B cell (primary cell): ENCODE measurements at regions not wholly inside any gene's neighbourhood (a gene's known extent, or its start where the extent isn't known, plus 50 kb on each side); places are given as distances from the start of the nearest gene placed in this dataset.

Source experiments
- ATAC-seq: fragments of 200-7000 bp; cut with Tn5 transposase; one replicate; pipeline ENCODE4 v1.10.0; 2021; ENCODE audit warnings: low read depth, mild to moderate bottlenecking, moderate number of reproducible peaks, moderate library complexity
- CTCF ChIA-PET: fragments of 350-600 bp; sonication (Branson Sonifier 250); formaldehyde crosslinking; loops from one replicate; lab custom pipeline; 2021; ENCODE audit warnings: antibody characterized with exemption, inconsistent platforms; lab: Charles Lee
- POLR2A ChIA-PET: fragments of 350-600 bp; sonication (Branson Sonifier 250); formaldehyde crosslinking; loops from one replicate; lab custom pipeline; 2021; ENCODE audit warnings: antibody characterized with exemption; lab: Charles Lee
- DNase-seq: peaks from one replicate; pipeline ENCODE4 v3.0.0; 2013
- H2AFZ ChIP-seq: 2 replicates; pipeline ENCODE4 v1.6.1; 2012; ENCODE audit warnings: mild to moderate bottlenecking, low read depth, low read length; ENCODE audit not compliant: insufficient read depth, poor library complexity, severe bottlenecking
- H3K27ac ChIP-seq, 2 donors: 1 replicate in 1 of 2; 2 replicates in 1 of 2; pipeline ENCODE4 v1.5.1; 2012 to 2013; ENCODE audit warnings: low read length in 2 of 2, mild to moderate bottlenecking in 2 of 2, moderate library complexity in 1 of 2
- H3K27me3 ChIP-seq, 4 experiments: fragments of 200-600 bp in 1 of 4; sonication (generic) in 1 of 4; replicated peaks in 1 of 4; 1 replicate in 2 of 4; 2 replicates in 2 of 4; pipeline versions ENCODE4 v1.6.1 to v1.7.0; 2013 to 2016; ENCODE audit warnings: low read length in 3 of 4, mild to moderate bottlenecking in 2 of 4, mixed read lengths in 1 of 4, moderate library complexity in 1 of 4; ENCODE audit not compliant: insufficient read depth in 4 of 4, control insufficient read depth in 3 of 4; ENCODE audit errors: control extremely low read depth in 1 of 4
- H3K36me3 ChIP-seq, 2 experiments: replicated peaks in 1 of 2; 1 replicate in 1 of 2; 2 replicates in 1 of 2; pipeline versions ENCODE4 v1.6.1 to v1.7.1; 2013; ENCODE audit warnings: low read length in 1 of 2; ENCODE audit not compliant: insufficient read depth in 2 of 2, control insufficient read depth in 1 of 2; ENCODE audit errors: control extremely low read depth in 1 of 2, extremely low read depth in 1 of 2
- H3K4me1 ChIP-seq, 2 donors: fragments of 200-600 bp in 1 of 2; sonication (generic) in 1 of 2; 1 replicate in 1 of 2; 2 replicates in 1 of 2; pipeline versions ENCODE4 v1.5.1 to v1.6.1; 2013 to 2017; ENCODE audit warnings: low read length in 2 of 2; ENCODE audit not compliant: control insufficient read depth in 2 of 2, insufficient read depth in 2 of 2
- H3K4me2 ChIP-seq: replicated peaks from 2 replicates; pipeline ENCODE3; 2012; ENCODE audit warnings: mild to moderate bottlenecking, low read depth, low read length; ENCODE audit not compliant: poor library complexity, severe bottlenecking
- H3K4me3 ChIP-seq, 5 experiments: fragments of 200-600 bp in 1 of 5; sonication (generic) in 1 of 5; 1 replicate in 3 of 5; 2 replicates in 2 of 5; pipeline versions ENCODE4 v1.5.1 to v1.7.0; 2011 to 2016; ENCODE audit warnings: low read length in 4 of 5, mild to moderate bottlenecking in 4 of 5, low read depth in 2 of 5, control low read depth in 1 of 5, moderate library complexity in 1 of 5; ENCODE audit not compliant: insufficient read depth in 1 of 5; ENCODE audit errors: control extremely low read depth in 1 of 5, extremely low read depth in 1 of 5
- H3K79me2 ChIP-seq: fragments of 200-600 bp; sonication (generic); one replicate; pipeline ENCODE4 v1.6.0; 2016; ENCODE audit warnings: low read length; ENCODE audit not compliant: control insufficient read depth, insufficient read depth
- H3K9ac ChIP-seq: fragments of 200-600 bp; sonication (generic); 2 replicates; pipeline ENCODE4 v1.6.1; 2017; ENCODE audit warnings: mild to moderate bottlenecking, low read length, moderate library complexity
- H3K9me3 ChIP-seq, 3 donors: one replicate each; pipeline versions ENCODE4 v1.6.1 to v1.7.1; 2013; ENCODE audit warnings: low read length in 2 of 3; ENCODE audit not compliant: control insufficient read depth in 2 of 3, insufficient read depth in 1 of 3; ENCODE audit errors: control extremely low read depth in 1 of 3
- H4K20me1 ChIP-seq: 2 replicates; pipeline ENCODE4 v1.6.0; 2012; ENCODE audit warnings: mild to moderate bottlenecking, low read length; ENCODE audit not compliant: insufficient read depth, control insufficient read depth, poor library complexity, severe bottlenecking
- H3K27ac Mint-ChIP-seq: one replicate; pipeline ENCODE4 v1.8.0; 2021; ENCODE audit warnings: mixed read lengths
- H3K27me3 Mint-ChIP-seq: one replicate; pipeline ENCODE4 v1.8.0; 2021; ENCODE audit warnings: mixed read lengths
- H3K4me1 Mint-ChIP-seq: one replicate; pipeline ENCODE4 v1.8.0; 2021; ENCODE audit warnings: mixed read lengths
- H3K4me3 Mint-ChIP-seq: one replicate; pipeline ENCODE4 v1.8.0; 2021; ENCODE audit warnings: mixed read lengths
- H3K9me3 Mint-ChIP-seq: one replicate; pipeline ENCODE4 v1.8.0; 2022; ENCODE audit warnings: mixed read lengths; ENCODE audit not compliant: insufficient read depth
- CTCF ChIP-seq: fragments of 200-600 bp; IDR thresholded peaks from one replicate; pipeline ENCODE4 v1.8.0; 2022; ENCODE audit warnings: antibody characterized with exemption, mild to moderate bottlenecking
- EZH2 ChIP-seq: IDR thresholded peaks from 2 replicates; pipeline ENCODE4 v1.6.1; 2012; ENCODE audit warnings: borderline replicate concordance, low read depth, mild to moderate bottlenecking, moderate library complexity, low read length; ENCODE audit not compliant: insufficient read depth, poor library complexity, severe bottlenecking
- WGBS: methylation state at CpG from one replicate; pipeline ENCODE4 v1.1.5; 2013; ENCODE audit warnings: missing lambda C conversion rate; ENCODE audit not compliant: insufficient coverage; 5-methylcytosine and 5-hydroxymethylcytosine counted together
- intact Hi-C: fragments of 100-400 bp; cut with micrococcal nuclease; formaldehyde crosslinking; loops from one replicate; pipeline ENCODE4 v1.10.0; 2022

DNA sequence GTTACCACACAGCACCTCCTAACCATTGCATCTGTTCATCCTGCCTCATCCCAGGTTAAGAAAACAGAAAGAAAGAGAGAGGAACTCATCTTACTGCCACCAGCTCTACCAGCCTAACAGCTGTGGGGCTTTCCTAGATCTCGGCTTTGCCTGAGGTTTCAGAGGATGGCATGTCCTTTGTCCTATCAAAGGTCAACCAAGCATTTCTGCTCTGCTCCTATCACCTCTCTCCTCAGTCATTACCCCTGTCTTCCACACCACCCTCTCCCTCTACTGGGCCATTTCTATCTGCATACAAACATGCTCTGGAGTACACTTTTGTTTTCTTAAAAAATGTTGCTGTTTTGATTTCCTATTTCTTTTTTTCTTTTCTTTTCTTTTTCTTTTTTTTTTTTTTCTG lies 393.3 kb downstream of the IRS2 start:
- Histone ChIP-seq H3K9ac (no peak overlapping the region), H3K79me2 (no peaks in the 10 kb centered on the region), H4K20me1 (no peaks in the 10 kb centered on the region), H3K4me3 (no peak overlapping the region), H3K27me3 (no peaks in the 10 kb centered on the region), H3K4me2 (no peak overlapping the region), H3K4me1 (no peaks in the 10 kb centered on the region), H3K36me3 (no peaks in the 10 kb centered on the region), H3K9me3 (no peaks in the 10 kb centered on the region), H3K27ac (no peak overlapping the region), H2AFZ (no peak overlapping the region)
- POLR2A ChIA-PET: no interaction called here
- peaks cover under 1% of the 10 kb centered on the region for H3K9me3 Mint-ChIP-seq
- DNase-seq: no peak
- no peak overlapping the region for H3K27ac Mint-ChIP-seq
- no peaks in the 10 kb centered on the region for H3K27me3 Mint-ChIP-seq
- H3K4me3 Mint-ChIP-seq: no peak overlapping the region
- WGBS: 71% methylated on average over 1 of the region's 1 CpG
- H3K4me1 Mint-ChIP-seq: no peaks in the 10 kb centered on the region
- TF ChIP-seq CTCF: no peak
- no peak for ATAC-seq
- intact Hi-C loops: no loop called here
- CTCF ChIA-PET: no interaction called here

DNA sequence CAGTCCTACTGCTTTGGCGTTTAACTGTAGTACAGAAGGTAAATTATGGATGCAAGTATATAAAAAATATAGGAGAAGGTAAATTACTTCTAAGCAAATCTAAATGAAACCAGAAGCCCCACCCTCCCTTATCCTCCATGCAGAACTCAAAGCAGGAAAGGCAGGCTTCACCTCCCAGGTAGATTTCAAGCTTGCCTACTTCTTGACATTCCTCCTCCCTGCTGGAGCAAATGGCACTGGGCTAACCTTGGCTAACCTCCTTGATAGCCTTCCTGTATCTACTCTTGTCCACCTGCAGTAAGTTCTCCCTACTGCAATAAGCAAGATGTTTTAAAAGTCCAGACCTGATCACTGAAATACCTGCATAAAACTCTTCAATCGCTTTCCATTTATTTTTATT lies 396.0 kb downstream of the IRS2 start:
- Histone ChIP-seq H3K4me1 (no peaks in the 10 kb centered on the region), H3K27me3 (no peaks in the 10 kb centered on the region), H4K20me1 (no peaks in the 10 kb centered on the region), H2AFZ (no peak overlapping the region), H3K27ac (no peak overlapping the region), H3K9ac (no peak overlapping the region), H3K4me2 (no peak overlapping the region), H3K4me3 (no peak overlapping the region), H3K36me3 (no peaks in the 10 kb centered on the region), H3K9me3 (no peaks in the 10 kb centered on the region), H3K79me2 (no peaks in the 10 kb centered on the region)
- H3K4me1 Mint-ChIP-seq: no peaks in the 10 kb centered on the region
- no CpG with 5 or more reads among the region's 2 CpGs for WGBS
- H3K27ac Mint-ChIP-seq: no peak overlapping the region
- intact Hi-C loops: no loop called here
- CTCF ChIA-PET: no interaction called here
- no peaks in the 10 kb centered on the region for H3K27me3 Mint-ChIP-seq
- POLR2A ChIA-PET: no interaction called here
- H3K9me3 Mint-ChIP-seq: no peaks in the 10 kb centered on the region
- no peak overlapping the region for H3K4me3 Mint-ChIP-seq
- TF ChIP-seq EZH2: no peak
- TF ChIP-seq CTCF: no peak
- ATAC-seq: no peak
- no peak for DNase-seq
